ENCODE measurements at regions not wholly inside any gene's neighbourhood (a gene's known extent, or its start where the extent isn't known, plus 50 kb on each side); places are given as distances from the start of the nearest gene placed in this dataset.

DNA sequence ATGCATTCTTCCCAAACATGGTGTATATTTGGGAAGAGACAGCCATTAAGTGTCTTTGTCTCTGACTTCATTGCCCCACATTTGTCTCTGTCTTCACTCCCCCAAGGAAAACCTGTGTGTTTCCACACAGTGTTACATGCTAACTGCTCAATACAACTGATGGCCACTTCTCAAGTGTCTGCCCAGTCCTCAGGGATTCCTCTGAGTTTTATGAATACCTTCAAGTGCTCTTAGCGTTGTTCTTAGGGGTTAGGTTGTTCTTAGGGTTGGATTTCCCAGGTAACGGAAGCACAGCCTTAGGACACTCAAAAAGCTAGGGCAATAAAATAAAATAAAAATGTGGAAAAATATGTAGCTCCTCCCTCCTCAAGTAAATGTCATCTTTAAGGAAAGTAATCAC is 64.7 kb upstream of the PLAC8 start:
- no peak overlapping the region for H3K4me2 ChIP-seq (ENCODE audit: low read depth, low read length, poor library complexity, severe bottlenecking)
- no peak overlapping the region for H2AFZ ChIP-seq (ENCODE audit: low read length)
- no peaks in the 10 kb centered on the region for H4K20me1 ChIP-seq (ENCODE audit: insufficient read depth, low read depth, low read length)
- no peaks in the 10 kb centered on the region for H3K9me2 ChIP-seq (replicated peaks; ENCODE audit: insufficient read depth, low read length)
- no peaks in the 10 kb centered on the region for H3K9me3 ChIP-seq (ENCODE audit: low read length)
- H3K27ac ChIP-seq (ENCODE audit: low read length): no peak overlapping the region
- no peaks in the 10 kb centered on the region for H3K36me3 ChIP-seq (ENCODE audit: insufficient read depth, low read length)
- peaks cover 7% of the 10 kb centered on the region for H3K4me1 ChIP-seq (ENCODE audit: low read length)
- no peak overlapping the region for H3K9ac ChIP-seq (ENCODE audit: low read length)
- no peak overlapping the region for H3K4me3 ChIP-seq (ENCODE audit: low read length)
- H3K27me3 ChIP-seq (ENCODE audit: low read length): no peaks in the 10 kb centered on the region
- no peaks in the 10 kb centered on the region for H3K79me2 ChIP-seq (ENCODE audit: low read length)
- no peak for DNase-seq

DNA sequence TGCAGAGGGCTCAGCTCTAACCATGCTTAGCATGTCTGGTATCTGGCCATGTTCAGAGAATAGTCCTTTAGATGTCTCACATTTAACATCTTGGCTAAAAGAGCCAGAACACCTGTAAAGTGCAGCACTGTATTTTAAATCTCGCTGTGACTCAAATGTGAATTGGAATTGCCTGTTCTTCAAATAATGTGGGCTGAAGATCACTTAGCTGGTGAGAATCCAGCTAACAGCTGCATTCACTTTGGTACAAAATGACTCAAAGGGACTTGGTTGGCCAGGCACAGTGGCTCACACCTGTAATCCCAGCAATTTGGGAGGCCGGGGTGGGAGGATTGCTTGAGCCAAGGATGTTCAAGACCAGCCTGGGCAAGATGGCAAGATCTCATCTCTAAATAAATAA is 63.5 kb upstream of the PLAC8 start:
- no peak overlapping the region for H3K4me3 ChIP-seq (ENCODE audit: low read length)
- H3K9me2 ChIP-seq (replicated peaks; ENCODE audit: insufficient read depth, low read length): no peaks in the 10 kb centered on the region
- H2AFZ ChIP-seq (ENCODE audit: low read length): no peak overlapping the region

DNA sequence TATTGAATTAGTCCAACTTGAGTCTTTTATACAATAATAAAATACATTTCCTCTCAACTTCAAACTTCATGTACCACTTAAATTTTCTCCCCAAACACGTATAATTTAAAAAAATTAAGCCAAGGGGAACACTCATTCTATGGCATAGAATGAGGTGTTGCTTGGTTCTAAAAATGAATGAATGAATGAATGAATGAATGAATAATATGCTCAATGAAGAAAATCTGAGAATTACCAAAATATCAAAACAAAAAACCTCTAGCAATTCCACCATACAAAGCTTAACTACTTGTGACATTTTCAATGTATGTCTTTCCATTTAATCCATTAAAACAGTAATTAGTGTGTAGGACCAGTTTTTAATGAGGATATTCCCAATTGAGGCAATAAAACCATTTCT is 62.7 kb upstream of the PLAC8 start:
- H3K9me3 ChIP-seq (ENCODE audit: low read length): no peaks in the 10 kb centered on the region
- H3K9me2 ChIP-seq (replicated peaks; ENCODE audit: insufficient read depth, low read length): no peaks in the 10 kb centered on the region
- H4K20me1 ChIP-seq (ENCODE audit: insufficient read depth, low read depth, low read length): no peaks in the 10 kb centered on the region
- no peak overlapping the region for H3K4me2 ChIP-seq (ENCODE audit: low read depth, low read length, poor library complexity, severe bottlenecking)
- H3K36me3 ChIP-seq (ENCODE audit: insufficient read depth, low read length): no peaks in the 10 kb centered on the region
- DNase-seq: no peak
- no peaks in the 10 kb centered on the region for H3K79me2 ChIP-seq (ENCODE audit: low read length)
- no peak overlapping the region for H3K4me3 ChIP-seq (ENCODE audit: low read length)
- H3K9ac ChIP-seq (ENCODE audit: low read length): no peak overlapping the region
- H3K4me1 ChIP-seq (ENCODE audit: low read length): peaks cover 7% of the 10 kb centered on the region
- no peak overlapping the region for H3K27ac ChIP-seq (ENCODE audit: low read length)
- H2AFZ ChIP-seq (ENCODE audit: low read length): no peak overlapping the region
- no peaks in the 10 kb centered on the region for H3K27me3 ChIP-seq (ENCODE audit: low read length)

More for the DNA sequence above, 63.5 kb upstream of the PLAC8 start:
- no peaks in the 10 kb centered on the region for H4K20me1 ChIP-seq (ENCODE audit: insufficient read depth, low read depth, low read length)
- no peak overlapping the region for H3K4me2 ChIP-seq (ENCODE audit: low read depth, low read length, poor library complexity, severe bottlenecking)
- no peaks in the 10 kb centered on the region for H3K27me3 ChIP-seq (ENCODE audit: low read length)
- H3K9me3 ChIP-seq (ENCODE audit: low read length): no peaks in the 10 kb centered on the region
- no peak overlapping the region for H3K9ac ChIP-seq (ENCODE audit: low read length)
- H3K4me1 ChIP-seq (ENCODE audit: low read length): peaks cover 7% of the 10 kb centered on the region
- no peak for DNase-seq
- no peaks in the 10 kb centered on the region for H3K36me3 ChIP-seq (ENCODE audit: insufficient read depth, low read length)
- no peak overlapping the region for H3K27ac ChIP-seq (ENCODE audit: low read length)
- no peaks in the 10 kb centered on the region for H3K79me2 ChIP-seq (ENCODE audit: low read length)

DNA sequence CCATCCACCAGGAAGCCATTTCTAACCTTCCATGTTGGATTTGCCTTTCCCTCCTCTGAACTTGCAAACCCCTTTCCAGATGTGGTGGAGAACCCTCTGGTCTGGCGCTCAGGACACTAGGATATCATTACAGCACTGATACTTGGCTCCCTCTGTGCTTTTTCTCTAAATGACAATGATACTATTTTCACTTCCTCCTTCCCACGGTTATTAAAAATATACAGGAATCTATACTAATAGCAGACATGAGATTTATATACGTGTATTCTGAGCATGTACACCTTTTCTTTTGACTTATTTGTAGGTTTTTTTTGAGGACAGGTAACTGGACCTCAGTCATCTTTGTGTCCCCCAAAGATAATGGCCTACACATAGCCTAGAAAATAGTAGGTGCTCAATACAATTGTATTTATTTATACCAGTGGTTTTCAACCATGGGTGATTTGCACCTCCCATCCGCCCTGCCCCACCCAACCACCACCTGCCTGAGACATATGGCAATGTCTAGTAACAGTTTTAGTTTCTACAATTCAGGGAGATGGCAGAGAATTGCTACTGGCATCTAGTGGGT is 60.4 kb upstream of the PLAC8 start:
- H3K27ac ChIP-seq (ENCODE audit: low read length): no peak overlapping the region
- H3K4me3 ChIP-seq (ENCODE audit: low read length): no peak overlapping the region

DNA sequence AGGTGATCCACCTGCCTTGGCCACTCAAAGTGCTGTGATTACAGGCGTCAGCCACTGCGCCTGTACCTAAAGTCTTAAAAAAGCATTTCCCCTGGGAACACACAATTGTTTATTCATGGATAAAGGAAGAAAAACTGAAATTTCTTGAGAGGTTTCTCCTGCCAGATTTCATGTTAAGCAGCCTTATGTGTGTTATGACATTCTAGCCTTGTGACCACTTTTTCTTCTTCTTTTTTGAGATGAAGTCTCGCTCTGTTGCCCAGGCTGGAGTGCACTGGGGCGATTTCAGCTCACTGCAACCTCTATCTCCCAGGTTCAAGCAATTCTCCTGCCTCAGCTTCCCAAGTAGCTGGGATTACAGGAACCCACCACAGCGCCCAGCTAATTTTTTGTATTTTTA is 57.8 kb upstream of the PLAC8 start:
- no peak for DNase-seq
- H3K27me3 ChIP-seq (ENCODE audit: low read length): no peaks in the 10 kb centered on the region

More for the DNA sequence above, 60.4 kb upstream of the PLAC8 start:
- no peaks in the 10 kb centered on the region for H3K9me3 ChIP-seq (ENCODE audit: low read length)
- no peaks in the 10 kb centered on the region for H3K9me2 ChIP-seq (replicated peaks; ENCODE audit: insufficient read depth, low read length)
- no peaks in the 10 kb centered on the region for H3K27me3 ChIP-seq (ENCODE audit: low read length)
- H3K36me3 ChIP-seq (ENCODE audit: insufficient read depth, low read length): no peaks in the 10 kb centered on the region
- H4K20me1 ChIP-seq (ENCODE audit: insufficient read depth, low read depth, low read length): no peaks in the 10 kb centered on the region
- peaks cover 7% of the 10 kb centered on the region for H3K4me1 ChIP-seq (ENCODE audit: low read length)
- no peak for DNase-seq
- H3K79me2 ChIP-seq (ENCODE audit: low read length): no peaks in the 10 kb centered on the region
- no peak overlapping the region for H3K4me2 ChIP-seq (ENCODE audit: low read depth, low read length, poor library complexity, severe bottlenecking)
- no peak overlapping the region for H3K9ac ChIP-seq (ENCODE audit: low read length)
- no peak overlapping the region for H2AFZ ChIP-seq (ENCODE audit: low read length)

GRCh38 chr4:83171436-83172039 is 57.0 kb upstream of the PLAC8 start:
- Histone ChIP-seq H3K4me2 (ENCODE audit: low read depth, low read length, poor library complexity, severe bottlenecking) (no peak overlapping the region), H3K4me3 (ENCODE audit: low read length) (no peak overlapping the region), H3K4me1 (ENCODE audit: low read length) (peaks cover 7% of the 10 kb centered on the region), H3K9me2 (replicated peaks; ENCODE audit: insufficient read depth, low read length) (no peaks in the 10 kb centered on the region), H2AFZ (ENCODE audit: low read length) (no peak overlapping the region), H3K36me3 (ENCODE audit: insufficient read depth, low read length) (no peaks in the 10 kb centered on the region), H3K79me2 (ENCODE audit: low read length) (no peaks in the 10 kb centered on the region), H3K9ac (ENCODE audit: low read length) (no peak overlapping the region), H4K20me1 (ENCODE audit: insufficient read depth, low read depth, low read length) (no peaks in the 10 kb centered on the region), H3K27ac (ENCODE audit: low read length) (no peak overlapping the region), H3K9me3 (ENCODE audit: low read length) (no peaks in the 10 kb centered on the region), H3K27me3 (ENCODE audit: low read length) (no peaks in the 10 kb centered on the region)
- DNase-seq: no peak

More for the DNA sequence above, 57.8 kb upstream of the PLAC8 start:
- no peaks in the 10 kb centered on the region for H3K9me3 ChIP-seq (ENCODE audit: low read length)
- H3K36me3 ChIP-seq (ENCODE audit: insufficient read depth, low read length): no peaks in the 10 kb centered on the region
- H3K79me2 ChIP-seq (ENCODE audit: low read length): no peaks in the 10 kb centered on the region
- no peaks in the 10 kb centered on the region for H3K9me2 ChIP-seq (replicated peaks; ENCODE audit: insufficient read depth, low read length)
- H3K4me2 ChIP-seq (ENCODE audit: low read depth, low read length, poor library complexity, severe bottlenecking): no peak overlapping the region
- H3K27ac ChIP-seq (ENCODE audit: low read length): no peak overlapping the region
- H4K20me1 ChIP-seq (ENCODE audit: insufficient read depth, low read depth, low read length): no peaks in the 10 kb centered on the region
- H3K9ac ChIP-seq (ENCODE audit: low read length): no peak overlapping the region
- no peak overlapping the region for H3K4me3 ChIP-seq (ENCODE audit: low read length)
- no peak overlapping the region for H2AFZ ChIP-seq (ENCODE audit: low read length)
- H3K4me1 ChIP-seq (ENCODE audit: low read length): peaks cover 7% of the 10 kb centered on the region

- no peaks in the 10 kb centered on the region for H3K79me2 ChIP-seq (ENCODE audit: low read length)
- DNase-seq: no peak
- H3K27ac ChIP-seq (ENCODE audit: low read length): no peak overlapping the region
- H3K9me2 ChIP-seq (replicated peaks; ENCODE audit: insufficient read depth, low read length): no peaks in the 10 kb centered on the region
- no peaks in the 10 kb centered on the region for H4K20me1 ChIP-seq (ENCODE audit: insufficient read depth, low read depth, low read length)
- H3K4me1 ChIP-seq (ENCODE audit: low read length): peaks cover 7% of the 10 kb centered on the region
- H3K27me3 ChIP-seq (ENCODE audit: low read length): no peaks in the 10 kb centered on the region
- H2AFZ ChIP-seq (ENCODE audit: low read length): no peak overlapping the region
- no peaks in the 10 kb centered on the region for H3K9me3 ChIP-seq (ENCODE audit: low read length)
- H3K9ac ChIP-seq (ENCODE audit: low read length): no peak overlapping the region
- no peaks in the 10 kb centered on the region for H3K36me3 ChIP-seq (ENCODE audit: insufficient read depth, low read length)
- H3K4me3 ChIP-seq (ENCODE audit: low read length): no peak overlapping the region
- no peak overlapping the region for H3K4me2 ChIP-seq (ENCODE audit: low read depth, low read length, poor library complexity, severe bottlenecking)
These were observed 56.4 kb upstream of the PLAC8 start for GRCh38 chr4:83170952-83171399.
